RWPE2 (cell line): ENCODE measurements at regions not wholly inside any gene's neighbourhood (a gene's known extent, or its start where the extent isn't known, plus 50 kb on each side); places are given as distances from the start of the nearest gene placed in this dataset.
A peak's percentile ranks its signal among the peaks of the same experiment; 100 is the strongest.
"Not testable (repeated sequence)": the region's sequence is repeated elsewhere in the genome, so short reads cannot be mapped to it uniquely, and the experiment has no call there.

ENCODE experiments used
- ATAC-seq: fragments of 200-7000 bp; cut with Tn5 transposase; 3 replicates; pipeline ENCODE4 v1.9.1; 2021; ENCODE audit warnings: low read depth
- DNase-seq: peaks from one replicate; pipeline ENCODE4 v3.0.0-alpha.2; 2020; ENCODE audit warnings: low spot score
- H3K27ac ChIP-seq: fragments of 450-650 bp; 2 replicates; pipeline ENCODE4 v1.5.1; 2017; ENCODE audit warnings: mild to moderate bottlenecking; ENCODE audit not compliant: poor library complexity, severe bottlenecking
- H3K27me3 ChIP-seq: fragments of 250-450 bp; sonication (Bioruptor Pico); 2 replicates; pipeline ENCODE4 v1.5.1; 2021; ENCODE audit warnings: mild to moderate bottlenecking, moderate library complexity; ENCODE audit not compliant: insufficient read depth, poor library complexity, severe bottlenecking
- H3K36me3 ChIP-seq: fragments of 250-450 bp; sonication (Bioruptor Pico); 2 replicates; pipeline ENCODE4 v1.5.1; 2020; ENCODE audit warnings: low read depth, mild to moderate bottlenecking, moderate library complexity
- H3K4me1 ChIP-seq: fragments of 250-450 bp; sonication (Bioruptor Pico); 2 replicates; pipeline ENCODE4 v1.5.1; 2021; ENCODE audit warnings: mild to moderate bottlenecking, moderate library complexity; ENCODE audit not compliant: insufficient read depth, poor library complexity, severe bottlenecking
- H3K4me3 ChIP-seq: fragments of 250-450 bp; sonication (Bioruptor Pico); 2 replicates; pipeline ENCODE4 v1.5.1; 2021; ENCODE audit warnings: mild to moderate bottlenecking, moderate library complexity; ENCODE audit not compliant: severe bottlenecking
- H3K9me3 ChIP-seq: fragments of 250-450 bp; sonication (Bioruptor Pico); 2 replicates; pipeline ENCODE4 v1.5.1; 2021; ENCODE audit warnings: mild to moderate bottlenecking, moderate library complexity; ENCODE audit not compliant: severe bottlenecking
- CTCF ChIP-seq: fragments of 450-650 bp; IDR thresholded peaks from one replicate; pipeline ENCODE4 v1.5.1; 2017; ENCODE audit warnings: mild to moderate bottlenecking, moderate library complexity; ENCODE audit not compliant: poor library complexity, severe bottlenecking

- no peak overlapping the region for H3K27ac ChIP-seq
- H3K9me3 ChIP-seq, result no peaks in the 10 kb centered on the region
- TF ChIP-seq CTCF, result no peak
- no peaks in the 10 kb centered on the region for H3K36me3 ChIP-seq
- ATAC-seq (peak; percentile 69), DNase-seq (no peak)
- H3K4me1 ChIP-seq, result peaks cover 14% of the 10 kb centered on the region
- no peak overlapping the region for H3K4me3 ChIP-seq
- H3K27me3 ChIP-seq, result no peaks in the 10 kb centered on the region
Measured at GRCh38 chr2:242075696-242076095, 206.2 kb downstream of the RTP5 start.

- H3K4me3 ChIP-seq, DNase-seq, H3K27ac ChIP-seq, H3K36me3 ChIP-seq, H3K9me3 ChIP-seq, H3K27me3 ChIP-seq: not testable (repeated sequence)
- H3K4me1 ChIP-seq, result peaks cover 14% of the 10 kb centered on the region
- peak; percentile 11; the same call in 1 of the 3 replicates for ATAC-seq
Measured at GRCh38 chr2:242076184-242076583, 206.7 kb downstream of the RTP5 start.

- H3K4me1 ChIP-seq, result peaks cover 14% of the 10 kb centered on the region
- not testable (repeated sequence) for H3K27me3 ChIP-seq, H3K4me3 ChIP-seq, H3K27ac ChIP-seq, DNase-seq, ATAC-seq, H3K36me3 ChIP-seq, H3K9me3 ChIP-seq
Measured at GRCh38 chr2:242078426-242078825, 208.9 kb downstream of the RTP5 start.

- not testable (repeated sequence) for H3K4me3 ChIP-seq, H3K36me3 ChIP-seq, H3K9me3 ChIP-seq, ATAC-seq, H3K27me3 ChIP-seq, DNase-seq, H3K27ac ChIP-seq
- H3K4me1 ChIP-seq, result peaks cover 14% of the 10 kb centered on the region
Measured at GRCh38 chr2:242079792-242080191, 210.3 kb downstream of the RTP5 start.

- H3K4me3 ChIP-seq, H3K36me3 ChIP-seq, H3K4me1 ChIP-seq, DNase-seq, H3K27me3 ChIP-seq, H3K9me3 ChIP-seq, ATAC-seq, H3K27ac ChIP-seq: not testable (repeated sequence)
Measured at GRCh38 chr2:242080575-242081214, 211.2 kb downstream of the RTP5 start.

GRCh38 chr2:242084034-242084433 is 214.5 kb downstream of the RTP5 start:
- not testable (repeated sequence) for H3K27me3 ChIP-seq, H3K4me1 ChIP-seq, H3K9me3 ChIP-seq, H3K36me3 ChIP-seq, H3K4me3 ChIP-seq, DNase-seq, H3K27ac ChIP-seq, ATAC-seq

- not testable (repeated sequence) for H3K27ac ChIP-seq, DNase-seq, ATAC-seq, H3K9me3 ChIP-seq, H3K27me3 ChIP-seq, H3K4me1 ChIP-seq, H3K4me3 ChIP-seq, H3K36me3 ChIP-seq
Measured at GRCh38 chr2:242085024-242085674, 215.6 kb downstream of the RTP5 start.
